PC-9 (cell line): ENCODE measurements at regions not wholly inside any gene's neighbourhood (a gene's known extent, or its start where the extent isn't known, plus 50 kb on each side); places are given as distances from the start of the nearest gene placed in this dataset.

Experiments used
- BruUV-seq: library from RNA; stranded (reverse); fragments of 400-500 nt; replicated peaks from 2 replicates; lab custom pipeline; 2021; lab: Mats Ljungman, UMichigan
- CTCF ChIA-PET: fragments of 300-600 bp; sonication (Branson Sonifier 250); formaldehyde crosslinking; loops from one replicate; lab custom pipeline; 2022; ENCODE audit warnings: antibody characterized with exemption; lab: Charles Lee
- POLR2A ChIA-PET: fragments of 300-600 bp; sonication (Branson Sonifier 250); formaldehyde crosslinking; loops from one replicate; lab custom pipeline; 2022; ENCODE audit warnings: antibody characterized with exemption; ENCODE audit not compliant: unreplicated experiment; lab: Charles Lee
- DNase-seq, 2 experiments: peaks; one replicate each; pipeline versions ENCODE4 v3.0.0 to v3.0.0-alpha.2; 2015 to 2022; ENCODE audit warnings: mixed read lengths in 1 of 2
- H2AFZ ChIP-seq: fragments of 200-600 bp; sonication (generic); 2 replicates; pipeline ENCODE4 v1.8.1; 2017; ENCODE audit warnings: antibody characterized with exemption
- H3F3A ChIP-seq: fragments of 200-600 bp; sonication (generic); 2 replicates; pipeline ENCODE4 v1.8.1; 2017; ENCODE audit warnings: antibody characterized with exemption, mild to moderate bottlenecking, low read depth; ENCODE audit not compliant: insufficient read depth
- H3K27ac ChIP-seq: fragments of 200-600 bp; sonication (generic); 2 replicates; pipeline ENCODE4 v1.6.1; 2016; ENCODE audit warnings: mixed run types
- H3K27me3 ChIP-seq: fragments of 200-600 bp; sonication (generic); 2 replicates; pipeline ENCODE4 v1.6.1; 2016; ENCODE audit warnings: low read depth, mixed run types; ENCODE audit not compliant: insufficient read depth
- H3K36me3 ChIP-seq: fragments of 200-600 bp; sonication (generic); 2 replicates; pipeline ENCODE4 v1.6.1; 2016; ENCODE audit warnings: low read depth, mixed run types
- H3K4me1 ChIP-seq: fragments of 200-600 bp; sonication (generic); replicated peaks from 2 replicates; pipeline ENCODE4 v1.6.1; 2016; ENCODE audit warnings: mixed run types; ENCODE audit not compliant: insufficient read depth
- H3K4me2 ChIP-seq: fragments of 200-600 bp; sonication (generic); 2 replicates; pipeline ENCODE4 v1.6.1; 2017; ENCODE audit warnings: mixed run types
- H3K4me3 ChIP-seq: fragments of 200-600 bp; sonication (generic); 2 replicates; pipeline ENCODE4 v1.6.1; 2016; ENCODE audit warnings: mixed run types
- H3K79me2 ChIP-seq: fragments of 200-600 bp; sonication (generic); 2 replicates; pipeline ENCODE4 v1.6.1; 2017; ENCODE audit warnings: low read depth, mixed run types
- H3K9me2 ChIP-seq: fragments of 200-600 bp; sonication (generic); 2 replicates; pipeline ENCODE4 v1.8.1; 2017; ENCODE audit warnings: mild to moderate bottlenecking; ENCODE audit not compliant: insufficient read depth
- H3K9me3 ChIP-seq: fragments of 200-600 bp; sonication (generic); 2 replicates; pipeline ENCODE4 v1.8.1; 2016; ENCODE audit warnings: low read depth; ENCODE audit not compliant: insufficient read depth
- H4K20me1 ChIP-seq: fragments of 200-600 bp; sonication (generic); 2 replicates; pipeline ENCODE4 v1.8.1; 2017; ENCODE audit not compliant: insufficient read depth
- EZH2 ChIP-seq: fragments of 200-600 bp; sonication (generic); IDR thresholded peaks from 2 replicates; pipeline ENCODE4 v1.8.0; 2017; ENCODE audit warnings: antibody characterized with exemption, low read depth
- intact Hi-C: fragments of 100-400 bp; cut with micrococcal nuclease; formaldehyde crosslinking; loops from one replicate; pipeline ENCODE4 v1.10.0; 2022; ENCODE audit not compliant: unreplicated experiment
- TF ChIP-seq, protein P1 (sequence below): fragments of 200-600 bp; sonication (generic); conservative IDR thresholded peaks from 2 replicates; pipeline ENCODE4 v1.6.1; 2017; ENCODE audit warnings: mixed run types, antibody characterized with exemption, mild to moderate bottlenecking, moderate library complexity

DNA sequence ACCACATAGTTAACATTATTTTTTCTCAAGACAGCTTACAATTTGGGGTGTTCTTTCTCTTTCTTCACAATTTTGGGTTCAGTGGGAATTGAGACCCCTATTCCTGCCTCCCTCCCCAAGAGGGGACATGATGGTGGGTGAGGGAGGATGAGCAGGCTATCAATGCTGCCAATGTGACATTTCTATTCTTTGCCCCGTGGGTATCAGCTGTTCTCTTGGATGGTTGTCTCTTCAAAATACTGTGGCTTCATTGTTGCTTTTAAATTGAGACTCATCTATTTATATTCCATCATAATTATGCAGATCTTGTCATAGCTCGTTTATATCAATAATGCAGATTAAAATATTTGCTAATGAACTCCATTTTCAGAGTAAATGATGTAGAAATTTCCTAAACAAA lies 56.5 kb upstream of the ANO4 start:
- Histone ChIP-seq H3F3A (no peaks in the 10 kb centered on the region), H3K4me1 (no peaks in the 10 kb centered on the region), H3K4me2 (no peak overlapping the region), H3K27ac (no peak overlapping the region), H3K9me3 (no peaks in the 10 kb centered on the region), H3K36me3 (no peaks in the 10 kb centered on the region), H2AFZ (no peak overlapping the region), H3K9me2 (no peaks in the 10 kb centered on the region), H3K27me3 (no peaks in the 10 kb centered on the region), H3K79me2 (no peaks in the 10 kb centered on the region), H3K4me3 (no peak overlapping the region), H4K20me1 (no peaks in the 10 kb centered on the region)
- DNase-seq: no peak
- intact Hi-C loops: loop anchor here (10.0 kb wide), 1 partner anchor 503 kb away; no protein-coding TSS in a partner anchor
- ChIA-PET POLR2A (no interaction called here), CTCF (interaction anchor here (0.5 kb wide), 1 partner anchor 12 kb away, joined by 6 read pairs; no protein-coding TSS in a partner anchor)
- TF ChIP-seq EZH2: no peak
- TF ChIP-seq, protein P1, sequence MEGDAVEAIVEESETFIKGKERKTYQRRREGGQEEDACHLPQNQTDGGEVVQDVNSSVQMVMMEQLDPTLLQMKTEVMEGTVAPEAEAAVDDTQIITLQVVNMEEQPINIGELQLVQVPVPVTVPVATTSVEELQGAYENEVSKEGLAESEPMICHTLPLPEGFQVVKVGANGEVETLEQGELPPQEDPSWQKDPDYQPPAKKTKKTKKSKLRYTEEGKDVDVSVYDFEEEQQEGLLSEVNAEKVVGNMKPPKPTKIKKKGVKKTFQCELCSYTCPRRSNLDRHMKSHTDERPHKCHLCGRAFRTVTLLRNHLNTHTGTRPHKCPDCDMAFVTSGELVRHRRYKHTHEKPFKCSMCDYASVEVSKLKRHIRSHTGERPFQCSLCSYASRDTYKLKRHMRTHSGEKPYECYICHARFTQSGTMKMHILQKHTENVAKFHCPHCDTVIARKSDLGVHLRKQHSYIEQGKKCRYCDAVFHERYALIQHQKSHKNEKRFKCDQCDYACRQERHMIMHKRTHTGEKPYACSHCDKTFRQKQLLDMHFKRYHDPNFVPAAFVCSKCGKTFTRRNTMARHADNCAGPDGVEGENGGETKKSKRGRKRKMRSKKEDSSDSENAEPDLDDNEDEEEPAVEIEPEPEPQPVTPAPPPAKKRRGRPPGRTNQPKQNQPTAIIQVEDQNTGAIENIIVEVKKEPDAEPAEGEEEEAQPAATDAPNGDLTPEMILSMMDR: no peak
- BruUV-seq: no TSS peak

DNA sequence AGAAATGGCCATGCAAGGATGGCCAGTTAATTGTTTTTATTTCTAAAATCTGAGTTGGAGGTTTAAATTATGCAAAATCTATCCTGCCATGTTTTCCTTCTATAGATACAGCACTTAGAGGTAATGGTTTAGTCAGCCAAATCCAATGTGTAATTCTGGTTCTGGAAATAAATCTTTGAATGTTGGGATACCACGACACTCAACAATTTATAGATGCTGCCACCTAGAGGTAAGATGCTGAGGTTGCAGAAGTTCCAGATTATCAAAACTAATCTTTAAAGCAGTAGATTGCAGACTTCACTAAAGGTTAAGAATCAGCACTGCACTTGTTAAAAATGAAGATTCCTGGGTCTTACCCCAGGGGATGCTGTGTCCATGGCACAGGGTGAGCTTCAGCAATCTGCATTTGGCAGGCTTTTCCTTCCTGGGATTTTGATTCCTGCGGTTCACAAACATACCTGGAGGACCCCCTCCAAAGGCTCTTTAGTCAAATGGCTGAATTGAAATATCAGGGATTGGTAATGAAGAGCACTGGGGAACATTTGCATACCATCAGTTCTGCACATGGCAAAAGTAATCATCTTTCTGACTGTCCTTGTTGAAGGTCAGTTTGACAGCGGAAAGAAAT lies 53.4 kb upstream of the ANO4 start:
- Histone ChIP-seq H3K4me3 (no peak overlapping the region), H3K4me1 (no peaks in the 10 kb centered on the region), H2AFZ (no peak overlapping the region), H3K27me3 (no peaks in the 10 kb centered on the region), H4K20me1 (no peaks in the 10 kb centered on the region), H3K9me2 (no peaks in the 10 kb centered on the region), H3K9me3 (no peaks in the 10 kb centered on the region), H3K36me3 (no peaks in the 10 kb centered on the region), H3K79me2 (no peaks in the 10 kb centered on the region), H3F3A (no peaks in the 10 kb centered on the region), H3K4me2 (no peak overlapping the region), H3K27ac (no peak overlapping the region)
- POLR2A ChIA-PET: no interaction called here
- DNase-seq: no peak
- CTCF ChIA-PET: no interaction called here
- no TSS peak for BruUV-seq
- intact Hi-C loops: loop anchor here (1.0 to 2.0 kb wide), 3 partner anchors 72 to 930 kb away; no protein-coding TSS in a partner anchor
- TF ChIP-seq, protein P1: peak; percentile 81
- no peak for TF ChIP-seq EZH2

DNA sequence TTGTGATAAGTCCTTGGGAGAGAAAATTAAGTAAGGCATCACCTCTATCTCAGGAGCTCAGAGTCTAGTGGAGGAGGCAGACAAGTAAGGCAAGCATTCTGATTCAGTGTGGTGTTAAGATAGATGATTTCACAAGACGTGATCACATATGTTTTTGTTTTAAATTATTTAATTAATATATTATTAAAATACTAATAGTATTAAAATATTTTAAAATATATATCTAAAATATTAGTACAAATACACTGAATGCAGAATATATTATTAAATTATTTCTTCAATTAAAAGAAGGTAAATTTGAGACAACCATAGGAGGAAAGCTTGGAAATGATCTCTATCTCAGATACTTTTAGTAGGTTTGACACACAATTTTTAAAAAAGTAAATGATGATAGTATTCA lies 51.5 kb upstream of the ANO4 start:
- Histone ChIP-seq H3K27ac (no peak overlapping the region), H3K9me3 (no peaks in the 10 kb centered on the region), H2AFZ (no peak overlapping the region), H3K27me3 (no peaks in the 10 kb centered on the region), H3K4me2 (no peak overlapping the region), H3K4me1 (no peaks in the 10 kb centered on the region), H3F3A (no peaks in the 10 kb centered on the region), H3K4me3 (no peak overlapping the region), H3K79me2 (no peaks in the 10 kb centered on the region), H3K36me3 (no peaks in the 10 kb centered on the region), H4K20me1 (no peaks in the 10 kb centered on the region), H3K9me2 (no peaks in the 10 kb centered on the region)
- intact Hi-C loops: no loop called here
- no TSS peak for BruUV-seq
- ChIA-PET CTCF (no interaction called here), POLR2A (no interaction called here)
- TF ChIP-seq, protein P1: no peak
- TF ChIP-seq EZH2: no peak
- DNase-seq: no peak
